Muscle layer of colon (tissue), 2 donors: ENCODE measurements at regions not wholly inside any gene's neighbourhood (a gene's known extent, or its start where the extent isn't known, plus 50 kb on each side); places are given as distances from the start of the nearest gene placed in this dataset.

Source experiments
- H3K27ac ChIP-seq: one replicate; pipeline ENCODE4 v1.7.0; 2013; ENCODE audit warnings: low read depth, mild to moderate bottlenecking, low read length, moderate library complexity
- H3K27me3 ChIP-seq, 2 donors: one replicate each; pipeline ENCODE4 v1.7.0; 2013; ENCODE audit warnings: low read length in 2 of 2, mild to moderate bottlenecking in 2 of 2; ENCODE audit not compliant: insufficient read depth in 2 of 2, control insufficient read depth in 1 of 2
- H3K36me3 ChIP-seq: one replicate; pipeline ENCODE4 v1.7.0; 2013; ENCODE audit warnings: mild to moderate bottlenecking, low read length; ENCODE audit not compliant: insufficient read depth
- H3K4me1 ChIP-seq: one replicate; pipeline ENCODE4 v1.7.0; 2013; ENCODE audit warnings: mild to moderate bottlenecking, low read length; ENCODE audit not compliant: insufficient read depth
- H3K4me3 ChIP-seq, 2 donors: one replicate each; pipeline ENCODE4 v1.7.0; 2013; ENCODE audit warnings: low read length in 2 of 2, low read depth in 1 of 2, mild to moderate bottlenecking in 1 of 2, moderate library complexity in 1 of 2
- H3K9ac ChIP-seq: one replicate; pipeline ENCODE4 v1.7.0; 2013; ENCODE audit warnings: low read length
- H3K9me3 ChIP-seq: one replicate; pipeline ENCODE4 v1.7.0; 2013; ENCODE audit warnings: mild to moderate bottlenecking, low read length
- donor health status: abdominal sarcoma.
- donor health status: Adenocarcinoma of cecum.

DNA sequence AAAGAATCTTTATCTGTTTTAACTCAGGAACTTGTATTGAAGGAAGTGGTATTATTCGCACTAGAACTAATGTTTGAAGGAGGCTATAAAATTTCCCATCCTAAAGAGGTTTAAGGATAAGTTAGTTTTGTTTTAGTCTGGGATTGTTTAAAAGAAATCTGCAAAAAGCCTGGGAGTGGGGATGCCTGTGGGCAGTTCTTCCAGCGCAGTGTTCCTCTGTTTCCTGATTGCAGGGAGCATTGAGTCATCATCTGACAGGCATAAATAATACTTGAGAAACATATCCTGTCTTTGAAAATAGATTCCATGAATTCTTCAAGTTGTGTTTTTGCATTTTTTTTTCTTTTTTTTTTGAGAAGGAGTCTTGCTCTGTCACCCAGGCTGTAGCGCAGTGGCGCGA, 350.8 kb upstream of the PTBP2 start:
- H3K4me3 ChIP-seq: no peak overlapping the region
- no peaks in the 10 kb centered on the region for H3K27me3 ChIP-seq
- no peak overlapping the region for H3K27ac ChIP-seq

DNA sequence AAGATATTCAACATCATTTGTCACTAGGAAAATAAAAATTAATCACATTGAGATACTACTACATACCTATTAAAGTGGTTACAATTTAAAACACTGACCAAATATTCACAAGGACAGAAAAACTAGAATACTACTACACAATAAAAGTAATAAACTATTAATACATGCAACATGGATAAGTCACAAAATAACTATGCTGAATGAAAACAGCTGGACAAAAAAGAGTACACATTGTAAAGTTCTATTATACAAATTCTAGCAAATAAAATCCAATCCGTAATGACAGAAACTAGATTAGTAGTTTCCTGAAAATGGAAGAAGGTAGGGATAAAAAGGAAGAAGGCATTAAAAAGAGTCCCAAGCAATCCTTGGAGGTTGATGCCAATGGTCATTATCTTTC, 348.7 kb upstream of the PTBP2 start:
- Histone ChIP-seq H3K9ac (no peak overlapping the region), H3K36me3 (no peaks in the 10 kb centered on the region), H3K27ac (no peak overlapping the region), H3K4me1 (no peaks in the 10 kb centered on the region), H3K27me3 (no peaks in the 10 kb centered on the region), H3K4me3 (no peak overlapping the region), H3K9me3 (no peaks in the 10 kb centered on the region)

More for the DNA sequence above, 350.8 kb upstream of the PTBP2 start:
- Histone ChIP-seq H3K36me3 (no peaks in the 10 kb centered on the region), H3K9ac (no peak overlapping the region), H3K9me3 (no peaks in the 10 kb centered on the region), H3K4me1 (no peaks in the 10 kb centered on the region)

- H3K9ac ChIP-seq: no peak overlapping the region
- H3K27me3 ChIP-seq: no peaks in the 10 kb centered on the region
- H3K4me1 ChIP-seq: no peaks in the 10 kb centered on the region
- H3K4me3 ChIP-seq: no peak overlapping the region
- no peaks in the 10 kb centered on the region for H3K9me3 ChIP-seq
- no peak overlapping the region for H3K27ac ChIP-seq
- no peaks in the 10 kb centered on the region for H3K36me3 ChIP-seq
These were observed 347.4 kb upstream of the PTBP2 start for GRCh38 chr1:96374076-96374762.

- no peaks in the 10 kb centered on the region for H3K4me1 ChIP-seq
- no peaks in the 10 kb centered on the region for H3K9me3 ChIP-seq
- H3K9ac ChIP-seq: no peak overlapping the region
- H3K36me3 ChIP-seq: no peaks in the 10 kb centered on the region
- no peak overlapping the region for H3K27ac ChIP-seq
- no peak overlapping the region for H3K4me3 ChIP-seq
- no peaks in the 10 kb centered on the region for H3K27me3 ChIP-seq
These were observed 344.7 kb upstream of the PTBP2 start for GRCh38 chr1:96376846-96377245.

- H3K27me3 ChIP-seq: no peaks in the 10 kb centered on the region
- H3K4me1 ChIP-seq: no peaks in the 10 kb centered on the region
- no peaks in the 10 kb centered on the region for H3K36me3 ChIP-seq
- H3K4me3 ChIP-seq: no peak overlapping the region
- H3K9ac ChIP-seq: no peak overlapping the region
- no peaks in the 10 kb centered on the region for H3K9me3 ChIP-seq
- no peak overlapping the region for H3K27ac ChIP-seq
These were observed 337.0 kb upstream of the PTBP2 start for GRCh38 chr1:96384611-96385010.

- no peak overlapping the region for H3K9ac ChIP-seq
These were observed 333.8 kb upstream of the PTBP2 start for GRCh38 chr1:96387785-96388184.

DNA sequence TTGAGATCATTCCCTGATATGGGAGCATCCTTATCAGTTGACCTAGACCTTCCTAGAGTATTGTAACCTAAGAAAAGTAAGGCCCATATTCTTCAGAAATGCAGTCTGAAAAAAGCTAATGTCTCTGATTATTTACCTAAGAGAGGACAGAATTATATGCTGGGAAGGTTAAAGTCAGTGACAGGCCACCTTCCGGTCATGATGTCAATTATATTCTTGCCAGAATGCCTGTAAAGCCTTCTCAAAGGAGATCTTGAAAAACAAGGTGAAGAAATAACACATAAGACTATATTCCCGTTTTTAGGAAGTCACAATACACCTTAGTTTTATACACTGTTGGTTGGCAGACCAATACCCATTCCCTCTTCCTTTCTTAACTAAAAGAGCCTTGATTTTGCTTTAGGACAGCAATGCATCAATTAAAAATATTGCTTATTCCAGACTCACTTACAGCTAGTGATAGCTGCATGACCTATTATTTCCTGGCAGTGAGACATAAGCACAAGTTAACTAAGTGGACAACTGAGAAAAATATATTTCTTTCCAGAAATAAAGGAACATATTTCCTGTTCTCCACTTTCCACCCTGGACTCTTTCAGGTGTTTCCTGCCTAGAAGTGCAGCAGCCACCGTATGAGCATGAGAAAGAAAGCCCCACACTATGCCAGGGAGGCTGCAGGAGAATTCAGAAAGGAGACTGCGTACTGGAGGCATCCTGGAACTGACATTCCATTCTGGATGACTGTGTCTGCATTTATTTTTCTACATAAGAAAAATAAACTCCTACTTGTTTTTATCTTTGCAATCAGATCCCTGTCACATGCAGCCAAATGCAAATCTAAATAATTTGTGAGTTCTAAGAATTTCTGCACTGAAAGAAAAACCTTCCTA, 332.9 kb upstream of the PTBP2 start:
- no peaks in the 10 kb centered on the region for H3K4me1 ChIP-seq
- H3K9me3 ChIP-seq: no peaks in the 10 kb centered on the region
- no peak overlapping the region for H3K4me3 ChIP-seq
- no peaks in the 10 kb centered on the region for H3K36me3 ChIP-seq
- no peak overlapping the region for H3K9ac ChIP-seq
- H3K27ac ChIP-seq: no peak overlapping the region
- H3K27me3 ChIP-seq: no peaks in the 10 kb centered on the region

More at GRCh38 chr1:96387785-96388184, 333.8 kb upstream of the PTBP2 start:
- no peaks in the 10 kb centered on the region for H3K27me3 ChIP-seq
- H3K9me3 ChIP-seq: no peaks in the 10 kb centered on the region
- no peak overlapping the region for H3K27ac ChIP-seq
- H3K4me1 ChIP-seq: no peaks in the 10 kb centered on the region
- H3K4me3 ChIP-seq: no peak overlapping the region
- no peaks in the 10 kb centered on the region for H3K36me3 ChIP-seq

DNA sequence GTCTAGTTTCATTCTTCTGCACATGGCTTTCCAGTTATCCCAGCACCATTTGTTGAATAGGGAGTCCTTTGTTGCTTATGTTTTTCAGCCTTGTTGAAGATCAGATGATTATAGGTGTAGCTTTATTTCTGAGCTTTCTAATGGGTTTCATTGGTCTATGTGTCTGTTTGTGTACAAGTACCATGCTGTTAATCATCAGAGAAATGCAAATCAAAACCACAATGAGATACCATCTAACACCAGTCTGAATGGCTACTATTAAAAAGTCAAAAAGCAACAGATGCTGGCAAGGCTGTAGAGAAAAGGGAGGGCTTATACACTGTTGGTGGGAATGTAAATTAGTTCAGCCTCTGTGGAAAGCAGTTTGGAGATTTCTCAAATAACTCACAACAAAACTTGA, 321.5 kb upstream of the PTBP2 start:
- Histone ChIP-seq H3K36me3 (no peaks in the 10 kb centered on the region), H3K27ac (no peak overlapping the region), H3K4me3 (no peak overlapping the region), H3K4me1 (no peaks in the 10 kb centered on the region), H3K9ac (no peak overlapping the region), H3K9me3 (no peaks in the 10 kb centered on the region), H3K27me3 (no peaks in the 10 kb centered on the region)

DNA sequence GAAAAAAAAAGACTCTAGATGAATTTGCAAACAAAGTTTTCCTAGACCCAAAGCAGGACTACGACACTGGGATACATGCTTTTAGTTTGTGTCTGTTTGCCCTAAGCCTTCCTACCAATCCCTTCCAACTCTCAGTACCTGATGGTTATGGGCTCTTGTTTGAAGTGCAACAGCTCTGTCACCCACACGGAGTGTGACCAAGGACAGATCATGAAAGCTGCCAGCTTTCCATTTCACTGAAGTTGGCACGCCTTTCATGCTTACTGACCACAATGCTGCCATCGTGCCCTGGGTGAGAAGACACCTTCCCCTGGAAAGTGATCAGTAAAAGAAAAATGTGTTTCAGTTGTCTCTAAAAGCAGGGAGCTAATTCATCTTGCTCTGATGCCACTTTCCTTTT, 312.5 kb upstream of the PTBP2 start:
- Histone ChIP-seq H3K9me3 (no peaks in the 10 kb centered on the region), H3K36me3 (no peaks in the 10 kb centered on the region), H3K27ac (no peak overlapping the region), H3K9ac (no peak overlapping the region), H3K27me3 (no peaks in the 10 kb centered on the region), H3K4me1 (no peaks in the 10 kb centered on the region), H3K4me3 (no peak overlapping the region)

- Histone ChIP-seq H3K27ac (no peak overlapping the region), H3K9ac (no peak overlapping the region), H3K9me3 (no peaks in the 10 kb centered on the region), H3K4me3 (no peak overlapping the region), H3K4me1 (no peaks in the 10 kb centered on the region), H3K36me3 (no peaks in the 10 kb centered on the region), H3K27me3 (no peaks in the 10 kb centered on the region)
These were observed 311.9 kb upstream of the PTBP2 start for GRCh38 chr1:96409689-96410088.

DNA sequence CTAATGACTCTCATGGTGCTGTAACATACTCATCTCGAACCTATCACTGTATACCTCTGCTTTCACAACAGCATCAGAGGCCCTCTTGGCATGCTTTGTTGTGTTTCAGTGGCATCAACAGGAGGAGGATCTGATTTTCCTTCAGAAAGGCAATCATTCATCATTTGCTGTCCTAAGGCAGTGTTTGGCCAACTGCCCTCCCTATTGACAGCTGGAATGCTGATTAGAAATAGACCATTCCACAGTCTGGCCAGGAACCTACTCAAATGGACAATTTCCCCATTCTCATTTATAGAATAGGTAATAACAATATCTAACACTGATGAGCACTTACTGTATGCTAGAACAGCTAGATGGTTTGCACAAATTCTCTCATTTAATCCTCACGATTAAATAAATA, 310.6 kb upstream of the PTBP2 start:
- H3K36me3 ChIP-seq: no peaks in the 10 kb centered on the region
- H3K4me1 ChIP-seq: peaks cover 2% of the 10 kb centered on the region
- H3K9ac ChIP-seq: no peak overlapping the region
- H3K27ac ChIP-seq: no peak overlapping the region
- no peaks in the 10 kb centered on the region for H3K27me3 ChIP-seq
- H3K9me3 ChIP-seq: no peaks in the 10 kb centered on the region
- H3K4me3 ChIP-seq: no peak overlapping the region
